GM19240 (cell line): ENCODE measurements at regions not wholly inside any gene's neighbourhood (a gene's known extent, or its start where the extent isn't known, plus 50 kb on each side); places are given as distances from the start of the nearest gene placed in this dataset.

Experiments used
- DNase-seq: peaks from one replicate; pipeline ENCODE4 v3.0.0; 2011; ENCODE audit warnings: low spot score; ENCODE audit not compliant: insufficient read length

- DNase-seq: no peak
Measured at GRCh38 chr2:211133766-211134165, 577.4 kb downstream of the CPS1 start.

- DNase-seq: no peak
Measured at GRCh38 chr2:211138551-211138950, 582.2 kb downstream of the CPS1 start.

GRCh38 chr2:211141646-211142045 lies 585.2 kb downstream of the CPS1 start:
- DNase-seq: no peak

- DNase-seq: no peak
Measured at GRCh38 chr2:211144078-211144477, 587.7 kb downstream of the CPS1 start.

DNA sequence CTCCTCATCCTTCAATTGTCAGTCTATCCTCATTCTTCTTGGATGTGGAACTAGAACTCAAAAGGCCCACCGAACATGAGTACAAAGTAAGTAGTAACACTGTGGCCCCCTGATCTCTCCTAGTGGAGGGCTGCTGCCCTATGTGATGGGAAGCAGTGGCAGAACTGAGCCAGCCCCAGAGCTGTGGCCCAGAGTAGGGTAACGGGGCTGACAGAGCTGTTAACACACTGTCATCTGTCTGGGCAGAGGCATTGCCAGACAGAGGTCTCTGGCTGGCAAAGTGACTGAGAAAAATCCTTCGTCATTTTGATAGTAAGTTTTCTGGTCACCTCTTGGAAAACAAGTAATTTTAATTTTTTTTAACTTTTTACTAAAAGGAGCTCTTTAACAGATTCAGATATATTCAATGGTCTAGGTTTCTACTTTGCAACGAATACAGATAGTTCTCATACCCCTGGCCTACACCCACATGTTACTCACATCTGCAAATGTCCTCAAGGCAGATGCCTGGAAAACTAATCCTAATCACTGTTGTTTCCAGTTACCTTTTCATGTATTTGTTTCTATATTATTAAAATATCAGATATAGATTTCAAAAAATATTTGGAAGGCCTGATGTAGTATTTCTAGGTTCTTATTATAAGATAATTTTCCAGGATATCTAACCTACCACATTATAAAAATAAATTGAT lies 588.7 kb downstream of the CPS1 start:
- no peak for DNase-seq

DNA sequence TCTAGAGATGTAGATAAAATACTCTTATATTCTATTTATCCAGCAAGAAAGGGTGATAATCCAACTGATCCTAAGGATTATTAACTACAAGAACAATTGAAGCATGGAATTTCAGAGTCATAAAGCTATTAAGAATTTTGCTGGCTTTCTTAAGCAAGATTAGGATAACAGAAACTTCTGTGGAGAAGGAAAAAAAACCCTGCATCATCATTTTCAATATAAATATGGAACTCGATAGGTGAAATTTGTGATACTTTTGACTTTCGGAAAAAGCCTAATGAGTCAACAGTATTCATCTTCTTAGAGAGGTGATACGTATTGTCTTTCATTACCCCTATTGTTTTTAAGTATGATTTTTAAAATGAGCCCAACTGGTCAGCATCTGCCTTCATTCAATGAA lies 593.3 kb downstream of the CPS1 start:
- DNase-seq: no peak

- no peak for DNase-seq
Measured at GRCh38 chr2:211157211-211157610, 600.8 kb downstream of the CPS1 start.

GRCh38 chr2:211157856-211158463 lies 601.6 kb downstream of the CPS1 start:
- peak; percentile 9 for DNase-seq

DNA sequence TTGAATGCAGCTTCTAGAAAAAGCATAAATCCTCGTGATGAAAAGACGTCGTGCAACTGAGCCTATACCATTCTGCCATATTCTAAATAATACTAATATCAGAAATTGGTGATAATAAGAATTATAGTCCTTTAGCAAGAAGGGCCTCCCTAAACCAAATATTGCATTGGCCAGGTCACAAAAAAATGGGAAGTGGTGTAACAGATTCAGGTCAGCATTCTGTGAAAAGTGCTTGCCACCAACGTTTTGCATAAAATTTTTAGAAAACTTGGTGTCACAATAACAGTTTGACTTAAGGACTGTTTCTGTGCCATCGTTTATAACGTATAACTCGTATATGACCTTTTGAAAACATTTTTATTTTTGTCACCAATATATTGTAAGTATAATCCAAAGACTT lies 603.6 kb downstream of the CPS1 start:
- DNase-seq: no peak

- no peak for DNase-seq
Measured at GRCh38 chr2:211161236-211161635, 604.8 kb downstream of the CPS1 start.

DNA sequence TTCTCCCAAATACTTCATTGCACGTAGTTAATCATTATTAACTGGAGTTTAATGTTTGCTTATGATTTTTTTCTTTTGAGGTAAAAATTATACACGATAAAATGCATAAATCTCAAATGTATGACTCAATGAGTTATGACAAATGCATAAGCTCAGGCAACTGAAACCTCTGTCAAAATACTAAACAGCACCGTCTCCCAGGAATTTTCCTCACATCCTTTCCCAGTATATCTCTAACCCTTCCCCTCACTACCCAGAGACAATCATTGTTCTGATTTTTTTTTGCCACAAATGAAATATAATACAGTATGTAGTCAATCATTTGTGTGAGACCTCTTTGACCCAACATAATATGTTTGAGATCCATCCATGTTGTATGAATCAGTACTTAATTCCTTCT lies 606.5 kb downstream of the CPS1 start:
- DNase-seq: no peak

- no peak for DNase-seq
Measured at GRCh38 chr2:211170843-211171242, 614.4 kb downstream of the CPS1 start.

- DNase-seq: no peak
Measured at GRCh38 chr2:211174021-211174420, 617.6 kb downstream of the CPS1 start.

GRCh38 chr2:211174631-211175030 lies 618.2 kb downstream of the CPS1 start:
- no peak for DNase-seq

- DNase-seq: no peak
Measured at GRCh38 chr2:211175956-211176355, 619.6 kb downstream of the CPS1 start.

- no peak for DNase-seq
Measured at GRCh38 chr2:211176514-211177141, 620.2 kb downstream of the CPS1 start.

DNA sequence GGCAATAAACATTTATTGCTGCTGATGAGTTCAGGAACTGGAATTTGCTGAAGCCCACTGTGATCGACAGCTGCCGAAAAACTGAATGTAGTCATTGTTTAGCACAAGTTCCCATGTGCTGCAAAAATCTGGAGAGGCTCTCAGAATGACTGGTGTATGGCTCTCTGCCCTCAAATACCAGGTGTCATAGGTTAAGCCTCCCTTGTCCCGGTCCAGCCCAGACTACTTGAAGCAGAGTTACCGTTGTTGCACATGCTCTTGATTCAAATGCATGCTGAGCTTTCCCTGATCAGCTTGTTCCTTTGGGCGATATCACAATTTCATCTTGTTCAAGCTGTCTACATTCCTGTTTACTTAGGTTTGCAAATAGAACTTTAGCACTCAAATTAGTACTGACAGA lies 625.2 kb downstream of the CPS1 start:
- DNase-seq: no peak

DNA sequence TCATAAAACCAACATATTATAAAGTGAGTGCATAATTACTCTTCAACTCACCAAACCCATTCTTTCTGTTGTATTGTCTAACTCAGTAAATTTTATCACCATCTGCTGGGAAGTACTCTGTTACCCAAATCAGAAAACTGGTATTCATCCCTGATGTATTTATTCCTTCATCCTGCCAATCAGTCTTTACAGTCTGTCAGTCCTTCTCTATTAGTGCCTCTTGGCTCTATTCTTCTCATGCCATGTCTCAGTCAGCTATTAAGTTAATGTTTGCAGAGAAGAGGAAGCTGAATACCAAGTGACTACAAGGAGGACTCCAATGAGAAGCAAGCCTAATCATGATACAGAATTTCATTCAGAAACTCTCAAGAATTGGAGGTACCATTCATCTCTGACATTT lies 631.2 kb downstream of the CPS1 start:
- DNase-seq: no peak

GRCh38 chr2:211203986-211204385 lies 647.6 kb downstream of the CPS1 start:
- DNase-seq: no peak

GRCh38 chr2:211204456-211204855 lies 648.1 kb downstream of the CPS1 start:
- no peak for DNase-seq

GRCh38 chr2:211204902-211205301 lies 648.5 kb downstream of the CPS1 start:
- no peak for DNase-seq

- DNase-seq: no peak
Measured at GRCh38 chr2:211205358-211205757, 649.0 kb downstream of the CPS1 start.

DNA sequence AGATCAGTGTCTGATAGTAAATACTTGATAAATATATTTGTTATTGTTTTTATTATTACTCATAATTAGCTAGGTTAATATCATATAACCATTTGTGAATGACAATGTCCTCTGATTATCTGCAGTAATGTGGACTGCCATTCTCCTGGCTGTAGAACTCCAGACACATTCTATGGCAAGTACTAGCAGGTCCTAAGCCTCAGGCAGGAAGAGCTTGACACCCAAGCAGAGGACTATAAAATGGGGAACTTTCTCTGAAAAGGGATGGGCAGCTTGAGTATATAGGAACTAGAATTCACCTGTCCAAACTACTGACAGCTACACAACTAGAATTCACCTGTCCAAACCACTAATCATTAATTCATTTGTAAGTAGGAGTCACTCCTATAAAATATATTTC lies 649.4 kb downstream of the CPS1 start:
- no peak for DNase-seq
